ENCODE measurements at regions not wholly inside any gene's neighbourhood (a gene's known extent, or its start where the extent isn't known, plus 50 kb on each side); places are given as distances from the start of the nearest gene placed in this dataset.

- DNase-seq (no peak), ATAC-seq (no peak)
- no peak for TF ChIP-seq CTCF (IDR thresholded peaks at IDR 0.05)
- Histone ChIP-seq H3K4me1 (no peaks in the 10 kb centered on the region), H3K36me3 (no peaks in the 10 kb centered on the region), H3K4me3 (no peak overlapping the region), H3K27ac (no peak overlapping the region), H3K27me3 (ENCODE audit: low read depth) (no peaks in the 10 kb centered on the region), H3K9me3 (no peaks in the 10 kb centered on the region)
- intact Hi-C loops (cut with DNase I): no loop called here
Measured at GRCh38 chr4:23455456-23456158, 434.2 kb downstream of the PPARGC1A start.

GRCh38 chr4:23441530-23442069, 448.2 kb downstream of the PPARGC1A start:
- intact Hi-C loops (cut with DNase I): no loop called here
- H3K36me3 ChIP-seq: no peaks in the 10 kb centered on the region
- H3K9me3 ChIP-seq: no peaks in the 10 kb centered on the region
- DNase-seq (no peak), ATAC-seq (no peak)
- no peaks in the 10 kb centered on the region for H3K4me1 ChIP-seq
- no peak overlapping the region for H3K4me3 ChIP-seq
- no peak overlapping the region for H3K27ac ChIP-seq
- TF ChIP-seq CTCF (IDR thresholded peaks at IDR 0.05): no peak
- H3K27me3 ChIP-seq (ENCODE audit: low read depth): no peaks in the 10 kb centered on the region

- Histone ChIP-seq H3K27me3 (ENCODE audit: low read depth) (no peaks in the 10 kb centered on the region), H3K27ac (no peak overlapping the region), H3K4me1 (no peaks in the 10 kb centered on the region), H3K36me3 (no peaks in the 10 kb centered on the region), H3K9me3 (no peaks in the 10 kb centered on the region), H3K4me3 (no peak overlapping the region)
- no peak for ATAC-seq
- no peak for TF ChIP-seq CTCF (IDR thresholded peaks at IDR 0.05)
- DNase-seq: no peak
- intact Hi-C loops (cut with DNase I): no loop called here
Measured at GRCh38 chr4:23438764-23439163, 451.1 kb downstream of the PPARGC1A start.

- Histone ChIP-seq H3K27ac (no peak overlapping the region), H3K27me3 (ENCODE audit: low read depth) (no peaks in the 10 kb centered on the region), H3K9me3 (no peaks in the 10 kb centered on the region), H3K4me1 (no peaks in the 10 kb centered on the region), H3K36me3 (no peaks in the 10 kb centered on the region), H3K4me3 (no peak overlapping the region)
- DNase-seq (no peak), ATAC-seq (no peak)
- no peak for TF ChIP-seq CTCF (IDR thresholded peaks at IDR 0.05)
- intact Hi-C loops (cut with DNase I): no loop called here
Measured at GRCh38 chr4:23429497-23429896, 460.4 kb downstream of the PPARGC1A start.

GRCh38 chr4:23425570-23425969, 464.3 kb downstream of the PPARGC1A start:
- ATAC-seq (no peak), DNase-seq (no peak)
- no peak overlapping the region for H3K4me3 ChIP-seq
- H3K9me3 ChIP-seq: no peaks in the 10 kb centered on the region
- H3K27me3 ChIP-seq (ENCODE audit: low read depth): no peaks in the 10 kb centered on the region
- H3K27ac ChIP-seq: no peak overlapping the region
- intact Hi-C loops (cut with DNase I): no loop called here
- H3K4me1 ChIP-seq: no peaks in the 10 kb centered on the region
- TF ChIP-seq CTCF (IDR thresholded peaks at IDR 0.05): no peak
- no peaks in the 10 kb centered on the region for H3K36me3 ChIP-seq
